ENCODE measurements at regions not wholly inside any gene's neighbourhood (a gene's known extent, or its start where the extent isn't known, plus 50 kb on each side); places are given as distances from the start of the nearest gene placed in this dataset.
"Not testable (repeated sequence)": the region's sequence is repeated elsewhere in the genome, so short reads cannot be mapped to it uniquely, and the experiment has no call there.

DNA sequence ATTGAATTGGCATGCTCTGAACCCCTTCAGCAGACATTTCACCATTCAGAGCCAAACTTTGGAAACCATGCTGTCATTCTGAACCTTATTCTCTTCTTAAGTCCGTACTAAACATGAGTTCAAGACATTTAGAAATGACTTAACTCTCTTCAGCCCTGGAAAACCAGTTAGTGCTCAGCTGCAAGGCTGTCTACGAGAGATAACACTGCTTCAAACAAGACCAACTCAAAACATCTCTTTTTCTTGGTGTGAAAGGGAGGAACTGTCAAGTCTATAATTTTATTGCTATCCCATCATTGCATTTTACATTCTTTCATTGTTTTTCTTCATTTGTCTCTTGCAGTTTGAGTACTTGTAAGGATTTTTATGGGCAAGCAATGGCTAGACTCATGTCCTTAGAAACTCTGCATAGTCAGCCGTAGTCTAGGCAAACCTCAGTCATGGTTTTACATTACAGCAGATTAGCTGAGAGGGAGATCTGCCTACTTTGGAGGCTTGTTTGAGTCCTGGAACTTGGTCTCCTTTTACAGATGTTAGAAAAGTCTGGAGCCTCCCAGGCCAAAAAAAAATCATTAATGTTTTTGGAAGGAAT, 120.6 kb upstream of the JADE1 start:
- no peak for DNase-seq (ENCODE audit: low read depth in 2 of 2)

DNA sequence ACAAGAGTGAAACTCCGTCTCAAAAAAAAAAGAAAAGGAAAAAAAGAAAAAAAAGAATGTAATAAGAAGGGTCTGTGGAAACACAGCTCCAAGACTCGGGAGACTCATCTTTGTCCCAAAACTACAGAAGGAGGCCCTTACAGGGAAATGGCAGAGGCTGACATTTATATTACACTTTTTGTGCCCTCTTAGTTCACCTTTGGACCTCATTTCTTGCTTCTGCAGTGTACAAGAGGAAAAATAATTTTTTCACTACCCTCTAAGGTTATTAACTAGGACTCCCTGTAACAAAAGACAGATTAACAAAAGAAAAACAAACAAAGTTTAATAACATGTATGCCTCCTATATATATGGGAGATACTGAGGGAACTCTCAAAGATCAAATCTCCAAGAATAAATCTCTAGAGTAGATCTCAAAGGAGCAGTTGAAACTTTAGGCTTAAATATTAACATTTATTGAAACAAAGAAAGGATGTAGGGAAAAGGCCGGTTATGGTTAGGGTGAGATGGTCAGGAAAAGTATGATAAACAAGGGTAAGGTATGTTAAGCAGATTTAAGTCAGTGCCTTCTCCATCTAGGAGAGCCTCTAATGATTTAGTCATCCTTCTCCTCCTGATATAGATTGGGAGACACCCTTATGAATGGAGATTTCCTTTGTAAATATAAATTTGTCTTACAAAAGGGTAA, 121.3 kb upstream of the JADE1 start:
- DNase-seq (ENCODE audit: low read depth in 2 of 2): no peak

DNA sequence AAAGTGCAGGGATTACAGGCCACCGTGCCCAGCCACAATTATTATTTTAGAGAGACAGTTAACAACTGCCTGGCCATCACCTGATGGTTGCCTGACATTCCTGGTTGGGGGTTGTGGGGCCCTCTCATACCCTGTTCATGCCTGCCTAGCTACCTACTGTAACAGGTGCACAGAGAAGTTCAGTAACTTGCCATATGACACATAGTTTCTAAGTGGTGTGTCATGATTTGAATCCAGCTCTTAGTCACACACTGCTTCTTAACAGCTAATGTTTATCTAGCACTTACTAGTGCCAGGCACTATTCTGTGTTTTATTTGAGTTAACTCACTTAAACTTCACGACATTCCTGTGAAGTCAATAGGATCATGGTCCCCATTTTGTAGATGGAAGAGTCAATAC, 122.7 kb upstream of the JADE1 start:
- no peak for DNase-seq (ENCODE audit: low read depth in 2 of 2)

DNA sequence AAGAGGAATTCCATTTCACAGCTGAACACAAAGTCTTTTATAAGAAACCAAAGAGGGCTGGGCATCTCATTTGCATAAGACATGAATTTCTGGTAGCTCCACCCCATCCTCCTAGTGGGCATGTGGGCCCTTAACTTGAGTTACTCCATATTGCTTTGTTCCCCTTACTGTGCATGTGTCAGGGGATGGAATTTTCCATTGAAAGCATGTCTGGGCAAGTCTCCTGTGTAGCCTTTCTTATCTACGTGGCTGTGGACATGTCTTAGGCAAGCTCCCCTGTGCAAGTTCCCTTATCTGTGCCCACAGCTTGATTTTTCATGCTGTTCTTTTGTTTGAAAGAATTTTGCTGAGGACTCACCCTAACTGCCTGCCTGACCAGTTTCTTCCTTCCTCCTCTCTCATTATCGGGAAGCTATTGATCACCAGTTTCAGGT, 123.5 kb upstream of the JADE1 start:
- DNase-seq (ENCODE audit: low read depth in 2 of 2): no peak

DNA sequence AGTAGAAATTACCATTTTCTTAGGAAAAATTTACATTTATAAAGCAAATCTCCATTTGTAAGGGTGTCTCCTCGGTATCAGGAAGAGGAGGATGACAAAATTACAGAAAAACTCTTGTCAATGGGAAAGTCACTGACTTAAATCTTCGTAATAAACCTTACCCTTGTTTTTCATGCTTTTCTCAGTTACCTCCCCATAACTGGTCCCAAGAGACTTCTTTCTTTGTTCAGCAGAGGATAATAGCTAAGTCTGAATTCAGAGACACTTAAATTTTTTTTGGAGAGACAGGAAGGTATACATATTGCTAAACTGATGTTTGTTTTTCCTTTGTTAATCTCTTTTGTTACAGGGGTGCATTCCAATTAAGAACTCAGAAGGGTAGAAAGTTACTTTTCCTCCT, 125.5 kb upstream of the JADE1 start:
- no peak for DNase-seq (ENCODE audit: low read depth in 2 of 2)

DNA sequence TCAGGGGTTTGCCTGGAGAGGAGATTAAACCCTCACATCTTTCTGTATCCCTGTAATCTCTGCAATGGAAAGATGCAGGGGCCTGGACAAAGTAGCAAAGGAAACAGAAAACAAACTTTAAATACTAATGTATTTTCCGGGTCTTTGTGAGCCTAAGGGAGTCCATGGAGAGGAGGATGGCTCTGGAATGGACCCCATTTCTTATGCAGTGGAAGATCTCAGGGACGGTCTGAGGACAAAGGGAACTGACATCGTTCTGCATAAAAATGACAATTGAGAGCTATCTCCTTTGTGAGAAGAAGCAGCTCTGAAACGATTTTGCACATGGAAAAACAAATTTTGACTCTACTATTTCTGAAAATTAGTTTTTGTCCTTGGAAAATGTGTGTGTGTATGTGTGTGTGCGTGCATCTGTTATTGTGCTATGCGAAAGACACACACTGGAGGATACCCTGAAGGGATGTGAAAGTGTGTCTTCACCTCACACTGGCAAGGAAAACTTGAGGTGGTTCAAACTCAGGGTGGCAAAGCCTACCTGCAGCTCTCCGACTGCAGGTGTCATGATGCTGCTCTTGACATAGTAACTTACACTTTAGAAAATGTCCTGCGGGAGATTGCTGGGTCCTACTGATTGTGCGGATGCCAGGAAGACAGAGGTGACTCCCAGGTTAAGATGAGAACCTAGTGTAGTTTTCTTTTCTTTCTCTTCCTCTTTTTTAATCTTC, 126.4 kb upstream of the JADE1 start:
- DNase-seq (ENCODE audit: low read depth in 2 of 2): no peak

DNA sequence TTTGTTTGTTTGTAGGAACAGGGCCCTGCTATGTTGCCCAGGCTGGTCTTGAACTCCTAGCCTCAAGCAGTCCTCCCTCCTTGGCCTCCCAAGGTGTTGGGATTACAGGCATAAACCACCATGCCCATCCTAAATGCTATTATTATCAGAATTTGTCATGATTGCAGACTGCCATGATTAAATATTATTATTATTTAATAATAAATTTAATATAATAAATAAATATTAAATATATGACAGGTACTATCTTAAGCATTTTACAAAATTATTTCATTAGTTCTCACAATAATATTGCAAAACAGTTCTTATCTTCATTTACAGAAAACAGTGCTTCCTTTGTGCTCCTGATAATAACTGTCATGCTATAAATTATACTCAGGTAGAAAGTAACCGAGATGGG, 133.4 kb upstream of the JADE1 start:
- DNase-seq (ENCODE audit: low read depth in 2 of 2): no peak

DNA sequence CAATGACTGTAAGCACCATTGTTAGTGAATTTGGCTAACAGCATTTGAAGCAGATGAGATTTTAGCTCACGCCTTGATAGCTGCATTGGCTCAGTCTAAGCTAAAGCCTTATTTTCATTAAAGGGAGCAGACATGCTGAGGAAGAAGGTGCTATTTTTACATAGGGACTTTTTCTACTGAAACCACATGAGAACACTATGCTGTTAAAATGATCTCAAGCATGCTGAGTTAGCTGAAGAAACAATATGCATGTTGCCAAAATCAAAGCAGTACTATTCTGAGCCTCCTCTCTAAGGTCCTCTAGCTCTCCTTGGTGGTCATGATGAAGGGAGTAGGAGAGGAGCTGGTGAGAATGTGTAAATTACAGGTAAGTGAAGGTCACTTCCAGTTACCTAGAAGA, 134.4 kb upstream of the JADE1 start:
- no peak for DNase-seq (ENCODE audit: low read depth in 2 of 2)

DNA sequence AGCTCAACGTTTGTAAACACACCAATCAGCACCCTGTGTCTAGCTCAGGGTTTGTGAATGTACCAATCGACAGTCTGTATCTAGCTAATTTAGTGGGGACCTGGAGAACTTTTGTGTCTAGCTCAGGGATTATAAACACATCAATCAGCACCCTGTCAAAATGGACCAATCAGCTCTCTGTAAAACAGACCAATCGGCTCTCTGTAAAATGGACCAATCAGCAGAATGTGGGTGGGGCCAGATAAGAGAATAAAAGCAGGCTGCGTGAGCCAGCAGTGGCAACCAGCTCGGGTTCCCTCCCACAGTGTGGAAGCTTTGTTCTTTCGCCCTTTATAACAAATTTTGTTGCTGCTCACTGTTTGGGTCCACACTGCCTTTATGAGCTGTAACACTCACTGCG, 136.3 kb upstream of the JADE1 start:
- DNase-seq (ENCODE audit: low read depth in 2 of 2): not testable (repeated sequence)

DNA sequence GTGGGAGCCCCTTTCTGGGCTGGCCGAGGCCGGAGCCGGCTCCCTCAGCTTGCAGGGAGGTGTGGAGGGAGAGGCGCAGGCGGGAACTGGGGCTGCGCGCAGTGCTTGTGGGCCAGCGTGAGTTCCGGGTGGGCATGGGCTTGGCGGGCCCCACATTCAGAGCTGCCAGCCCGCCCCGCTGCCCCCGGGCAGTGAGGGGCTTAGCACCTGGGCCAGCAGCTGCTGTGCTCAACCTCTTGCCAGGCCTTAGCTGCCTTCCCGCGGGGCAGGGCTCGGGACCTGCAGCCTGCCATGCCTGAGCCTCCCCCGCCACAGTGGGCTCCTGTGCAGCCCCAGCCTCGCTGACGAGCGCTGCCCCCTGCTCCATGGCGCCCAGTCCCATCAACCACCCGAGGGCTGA, 136.9 kb upstream of the JADE1 start:
- DNase-seq (ENCODE audit: low read depth in 2 of 2): not testable (repeated sequence)

DNA sequence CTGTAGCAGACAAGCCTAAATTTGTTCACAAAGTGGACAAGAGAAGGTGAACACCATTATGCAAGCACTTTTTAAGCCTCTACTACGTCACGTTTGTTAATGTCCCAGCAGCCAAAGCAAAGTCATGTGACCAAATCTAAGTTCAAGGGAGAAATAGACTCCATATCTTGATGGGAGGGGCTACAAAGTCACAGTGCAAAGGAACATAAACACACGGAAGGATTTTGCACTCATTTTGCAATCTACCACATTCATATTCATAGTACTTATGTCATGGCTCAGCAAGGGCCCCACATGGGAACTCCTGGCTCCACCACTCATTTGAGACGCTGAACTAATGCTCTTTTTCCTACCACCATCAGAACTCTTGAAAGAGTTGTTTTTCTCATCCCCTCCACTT, 139.0 kb upstream of the JADE1 start:
- no peak for DNase-seq (ENCODE audit: low read depth in 2 of 2)

DNA sequence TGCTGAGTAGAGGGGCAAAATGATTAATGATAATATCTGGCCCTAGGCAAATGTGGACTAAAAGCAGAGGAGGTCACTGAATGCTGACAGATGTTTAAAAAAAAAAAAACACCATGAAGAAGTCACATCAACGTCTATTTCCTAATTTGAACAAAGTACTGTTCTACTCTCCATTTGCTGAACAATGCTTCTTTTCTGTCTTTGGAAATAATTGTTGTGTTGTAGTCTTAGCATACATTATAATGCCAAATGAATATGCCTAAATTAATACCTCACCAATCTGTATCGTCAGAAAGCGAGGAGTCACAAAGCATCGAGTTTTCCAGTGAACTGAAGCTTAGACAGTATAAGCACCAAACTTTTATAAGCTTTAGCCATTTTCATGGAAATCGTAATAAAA, 140.9 kb upstream of the JADE1 start:
- DNase-seq (ENCODE audit: low read depth in 2 of 2): no peak

DNA sequence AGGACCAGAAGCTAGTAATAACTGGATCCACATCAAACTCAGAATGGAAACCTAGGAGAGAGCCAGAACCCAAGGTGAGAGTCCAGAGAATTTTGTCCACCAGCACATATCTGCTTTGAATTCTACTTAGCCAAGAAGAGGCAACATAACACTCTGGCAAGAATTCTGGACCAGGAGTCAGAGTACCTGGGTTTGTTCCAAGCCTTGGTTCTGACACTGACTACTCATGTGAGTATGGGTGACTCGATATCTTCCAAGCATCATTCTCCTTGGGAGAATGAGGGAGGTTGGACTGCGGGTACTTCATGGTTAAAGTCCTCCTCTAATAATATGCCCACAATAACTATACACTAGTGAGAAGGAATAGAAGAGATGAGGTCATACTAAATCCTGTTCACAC, 144.0 kb upstream of the JADE1 start:
- DNase-seq (ENCODE audit: low read depth in 2 of 2): no peak

DNA sequence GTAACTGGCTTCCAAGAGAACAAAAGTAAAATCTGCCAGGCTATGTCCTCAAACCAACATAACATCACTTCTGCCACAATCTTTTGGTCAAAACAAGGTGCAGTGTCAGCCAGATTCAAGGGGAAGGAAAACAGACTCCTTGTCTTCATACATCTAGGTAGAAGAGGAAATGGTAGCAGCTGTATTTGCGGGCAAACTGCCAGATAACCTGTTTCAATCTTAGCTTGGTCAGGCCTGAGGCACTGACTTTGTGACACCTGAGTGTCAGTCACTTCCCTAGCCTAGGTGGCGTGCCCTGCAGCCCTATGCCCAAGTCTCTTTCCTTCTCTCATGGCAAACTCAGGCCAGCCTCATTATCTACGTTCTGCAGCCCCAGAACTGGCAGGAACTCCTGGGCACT, 146.2 kb upstream of the JADE1 start:
- no peak for DNase-seq (ENCODE audit: low read depth in 2 of 2)

DNA sequence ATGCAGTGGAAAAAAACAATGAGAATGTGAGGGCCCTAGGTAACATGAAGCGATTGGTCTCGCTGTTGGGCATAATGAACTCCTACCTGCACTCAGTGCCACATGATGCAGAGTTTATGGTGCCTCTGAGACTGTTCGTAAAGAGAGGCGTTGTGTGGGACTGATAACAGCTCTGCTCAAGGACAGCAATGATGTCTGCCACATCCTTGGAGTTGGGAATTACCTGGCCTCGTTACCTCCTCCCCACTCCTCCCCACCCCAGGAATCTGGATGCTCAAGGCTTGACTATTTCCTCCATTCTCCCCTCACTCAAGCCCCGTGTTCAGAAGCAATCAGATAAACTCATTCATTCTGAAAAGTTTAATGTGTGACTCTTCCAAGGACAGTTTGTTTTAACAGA, 148.0 kb upstream of the JADE1 start:
- no peak for DNase-seq (ENCODE audit: low read depth in 2 of 2)

DNA sequence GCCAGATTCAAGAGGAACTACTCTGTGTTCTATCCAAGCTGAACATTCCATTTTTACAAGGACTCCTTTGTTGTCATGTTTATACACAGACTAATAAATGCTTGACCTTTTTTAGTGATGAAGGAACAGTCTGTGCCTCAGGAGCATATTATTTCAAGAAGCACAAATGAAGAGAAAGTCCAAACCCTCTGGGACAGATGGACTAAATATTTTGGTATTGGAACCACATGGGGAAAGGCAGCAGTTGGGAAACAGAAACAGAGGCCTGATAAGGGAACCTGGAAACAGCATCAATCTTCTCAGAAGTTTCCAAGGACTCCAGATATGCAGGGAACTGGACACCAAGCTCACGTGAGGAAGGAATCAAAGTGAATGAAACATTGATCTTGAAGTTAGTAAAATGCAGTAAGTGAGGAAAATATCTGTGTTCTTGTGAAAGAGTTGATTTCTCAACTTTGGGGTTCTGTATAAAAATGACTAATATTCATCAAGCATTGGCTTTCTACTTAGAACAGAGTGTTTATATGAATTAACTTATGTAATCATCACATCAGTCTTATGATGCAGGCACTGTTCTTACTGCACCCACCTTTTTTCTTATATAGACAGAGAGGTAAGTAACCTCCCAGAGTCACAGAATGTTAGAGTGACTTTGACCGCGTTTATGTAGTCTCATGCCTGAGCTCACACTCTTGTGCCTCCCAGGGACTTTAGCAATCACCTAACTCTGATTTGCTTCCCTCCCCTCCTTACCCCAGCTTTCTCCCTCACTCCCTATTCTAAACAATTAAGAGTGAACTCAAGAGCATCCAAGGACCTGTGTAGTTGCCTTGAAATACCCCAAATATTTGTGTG, 148.9 kb upstream of the JADE1 start:
- DNase-seq (ENCODE audit: low read depth in 2 of 2): no peak

DNA sequence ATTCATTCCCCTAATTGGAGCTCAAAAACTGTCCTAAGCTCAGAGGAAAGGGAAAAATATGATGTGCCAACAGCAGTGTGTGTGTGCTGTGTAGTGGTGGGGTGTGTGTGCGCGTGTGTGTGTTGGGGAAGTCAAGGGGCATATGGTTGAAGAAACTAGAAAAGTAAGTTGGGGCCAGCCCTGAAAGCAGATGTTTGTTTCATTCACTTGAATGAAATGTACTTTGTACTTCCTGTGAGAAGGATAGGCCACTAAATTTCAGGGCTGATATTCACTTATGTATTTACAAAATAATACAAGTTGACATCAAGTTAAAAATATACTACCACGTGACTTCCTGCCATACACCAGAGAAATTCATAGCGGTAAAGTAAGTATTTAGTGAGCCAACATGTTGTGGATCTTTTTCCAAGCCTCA, 151.3 kb upstream of the JADE1 start:
- DNase-seq (ENCODE audit: low read depth in 2 of 2): no peak

DNA sequence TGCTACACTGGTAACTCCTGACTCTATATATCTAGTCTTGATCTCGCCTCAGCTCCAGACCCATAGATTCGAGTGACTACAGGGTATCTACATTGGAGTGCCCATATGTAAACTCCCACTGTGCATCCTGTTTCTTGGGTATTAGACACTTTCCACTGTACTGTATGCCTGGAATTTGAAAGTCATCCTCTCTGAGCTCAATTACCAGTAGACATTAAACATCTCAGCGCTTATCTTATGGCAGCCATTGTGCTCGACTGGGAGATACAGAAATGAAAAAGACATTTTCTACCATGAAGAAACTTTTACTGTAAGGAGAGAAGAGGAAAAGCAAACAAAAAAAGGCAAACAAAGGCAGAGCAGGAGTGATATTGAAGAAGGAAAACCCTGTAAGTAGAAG, 151.9 kb upstream of the JADE1 start:
- no peak for DNase-seq (ENCODE audit: low read depth in 2 of 2)

DNA sequence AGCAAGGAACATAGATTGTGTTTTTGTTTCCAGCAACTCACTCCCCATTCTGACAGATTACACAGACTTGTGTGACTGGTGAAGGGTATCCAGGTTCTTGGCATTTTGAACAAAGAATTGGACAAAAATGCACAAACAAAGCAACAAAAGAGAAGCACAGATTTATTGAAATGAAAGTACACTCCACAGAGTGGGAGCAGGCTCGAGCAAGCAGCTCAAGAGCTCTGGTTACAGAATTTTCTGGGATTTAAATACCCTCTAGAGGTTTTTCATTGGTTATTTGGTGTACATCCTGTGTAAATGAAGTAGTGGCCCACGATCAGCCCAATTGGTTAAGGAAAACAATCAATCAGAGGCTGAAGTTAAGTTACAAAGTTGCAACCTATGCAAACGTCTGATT, 155.0 kb upstream of the JADE1 start:
- no peak for DNase-seq (ENCODE audit: low read depth in 2 of 2)

DNA sequence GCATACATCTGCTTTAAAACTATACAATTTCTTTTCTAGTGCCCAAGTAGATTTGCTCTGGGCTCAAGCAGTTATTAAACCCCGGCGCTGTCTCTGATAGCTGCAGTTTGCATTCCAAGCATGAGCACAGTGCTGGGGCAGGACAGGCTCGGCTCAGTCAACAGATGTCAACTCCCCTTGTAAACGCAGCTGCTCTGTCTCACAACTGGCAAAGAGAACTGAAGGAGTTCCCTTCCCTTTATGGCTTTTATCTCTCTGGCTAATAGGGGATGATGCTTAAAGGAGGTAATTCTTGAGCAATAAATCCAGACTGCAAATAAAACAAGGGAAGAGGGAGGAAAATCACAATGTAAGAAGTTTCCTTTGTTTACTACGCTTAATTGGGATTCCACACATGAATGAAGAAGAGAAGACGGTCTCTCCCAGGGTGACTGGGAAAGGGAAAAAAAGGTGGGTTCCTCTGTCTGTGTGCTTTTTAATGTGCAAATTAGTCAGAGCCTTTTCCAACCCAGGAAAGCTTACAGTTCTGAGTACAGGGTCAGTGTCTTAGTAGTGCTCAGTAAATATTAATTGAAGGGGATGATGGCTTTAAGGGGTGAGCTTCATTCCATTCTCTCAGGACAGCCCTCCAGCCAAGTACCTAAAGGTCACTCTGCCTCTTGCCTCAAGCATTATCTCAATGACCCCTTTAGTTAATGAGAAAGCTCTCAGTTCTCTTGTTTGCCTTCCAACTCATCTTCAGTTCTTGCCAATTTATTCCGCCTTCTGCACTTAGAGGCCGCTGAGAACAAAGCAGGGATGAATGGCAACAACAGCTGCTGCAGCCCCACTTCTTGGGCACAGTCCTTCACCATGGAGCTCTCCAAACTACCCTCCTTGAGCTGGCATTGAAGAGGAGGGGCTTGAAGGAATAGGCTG, 155.7 kb upstream of the JADE1 start:
- no peak for DNase-seq (ENCODE audit: low read depth in 2 of 2)

DNA sequence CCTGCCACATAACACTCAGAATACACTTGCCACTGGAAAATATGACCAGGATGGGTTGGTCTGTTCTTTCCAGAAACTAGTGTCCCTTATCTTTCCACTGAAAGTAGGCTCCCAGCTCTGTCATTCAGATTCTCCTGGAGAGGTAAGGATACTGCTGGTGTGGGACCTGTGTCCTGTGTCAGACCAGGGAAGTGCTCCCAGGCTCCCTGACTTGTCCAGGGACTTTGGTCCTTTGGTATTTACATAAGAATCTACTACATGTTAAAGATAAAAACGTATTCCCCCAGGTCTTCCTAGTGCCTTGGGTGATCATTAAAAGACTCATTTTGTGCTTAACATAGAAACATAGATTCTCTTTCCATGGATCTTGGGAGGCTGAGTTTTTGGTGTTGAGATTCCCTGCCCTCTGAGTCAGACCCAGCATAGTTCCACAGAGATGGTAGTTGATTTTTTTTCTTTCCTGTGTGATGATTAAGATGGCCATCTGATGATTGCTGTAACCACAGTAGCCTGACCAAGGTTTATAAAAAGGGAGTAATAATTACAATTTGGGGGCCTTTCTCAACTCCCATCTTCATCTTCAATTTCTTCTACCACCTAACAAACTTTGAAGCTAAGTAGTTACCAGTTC, 159.8 kb upstream of the JADE1 start:
- DNase-seq (ENCODE audit: low read depth in 2 of 2): no peak
